Neuronal stem cell (in vitro differentiated cells): ENCODE measurements at regions not wholly inside any gene's neighbourhood (a gene's known extent, or its start where the extent isn't known, plus 50 kb on each side); places are given as distances from the start of the nearest gene placed in this dataset.

Source experiments
- DNase-seq: peaks from one replicate; pipeline ENCODE4 v3.0.0-alpha.2; 2013; ENCODE audit warnings: low spot score
- H2AFZ ChIP-seq: one replicate; pipeline ENCODE4 v1.6.1; 2013; ENCODE audit warnings: mild to moderate bottlenecking, low read length, inconsistent platforms
- H2AK5ac ChIP-seq: 2 replicates; pipeline ENCODE4 v1.6.1; 2013; ENCODE audit warnings: low read depth, mild to moderate bottlenecking, inconsistent platforms, low read length, moderate library complexity, mixed read lengths
- H2BK120ac ChIP-seq: 2 replicates; pipeline ENCODE4 v1.6.1; 2013; ENCODE audit warnings: low read depth, mild to moderate bottlenecking, inconsistent platforms, low read length, moderate library complexity, mixed read lengths
- H2BK12ac ChIP-seq: one replicate; pipeline ENCODE4 v1.6.1; 2013; ENCODE audit warnings: low read length, inconsistent platforms
- H2BK15ac ChIP-seq: 2 replicates; pipeline ENCODE4 v1.6.1; 2013; ENCODE audit warnings: mild to moderate bottlenecking, low read length, inconsistent platforms, mixed read lengths
- H2BK5ac ChIP-seq: one replicate; pipeline ENCODE4 v1.6.1; 2013; ENCODE audit warnings: inconsistent platforms, mild to moderate bottlenecking, low read length, moderate library complexity
- H3K14ac ChIP-seq: one replicate; pipeline ENCODE4 v1.6.1; 2013; ENCODE audit warnings: low read length, inconsistent platforms
- H3K18ac ChIP-seq: 2 replicates; pipeline ENCODE4 v1.6.1; 2013; ENCODE audit warnings: low read length, inconsistent platforms
- H3K23ac ChIP-seq: 2 replicates; pipeline ENCODE4 v1.6.1; 2013; ENCODE audit warnings: low read depth, mild to moderate bottlenecking, mixed read lengths, low read length, inconsistent platforms; ENCODE audit not compliant: poor library complexity
- H3K27ac ChIP-seq: replicated peaks from 3 replicates; pipeline ENCODE4 v1.5.1; 2013; ENCODE audit warnings: low read length, inconsistent platforms
- H3K27me3 ChIP-seq, 3 experiments: 2 replicates each; pipeline ENCODE4 v1.6.1; 2013; ENCODE audit warnings: low read length in 3 of 3, mild to moderate bottlenecking in 2 of 3, inconsistent platforms in 1 of 3, low read depth in 1 of 3, mixed read lengths in 1 of 3, moderate library complexity in 1 of 3; ENCODE audit not compliant: control insufficient read depth in 3 of 3, insufficient read depth in 3 of 3
- H3K36me3 ChIP-seq, 2 donors: replicated peaks in 1 of 2; 2 replicates each; pipeline ENCODE4 v1.6.1; 2013; ENCODE audit warnings: low read length in 2 of 2; ENCODE audit not compliant: control insufficient read depth in 2 of 2, insufficient read depth in 2 of 2
- H3K4ac ChIP-seq: 2 replicates; pipeline ENCODE4 v1.6.1; 2013; ENCODE audit warnings: inconsistent platforms, mild to moderate bottlenecking, low read length, moderate library complexity
- H3K4me1 ChIP-seq, 2 donors: 1 replicate in 1 of 2; 2 replicates in 1 of 2; pipeline ENCODE4 v1.6.1; 2013; ENCODE audit warnings: low read length in 2 of 2, low read depth in 1 of 2; ENCODE audit not compliant: control insufficient read depth in 2 of 2, insufficient read depth in 1 of 2
- H3K4me2 ChIP-seq: one replicate; pipeline ENCODE4 v1.6.1; 2013; ENCODE audit warnings: mild to moderate bottlenecking, low read length, inconsistent platforms; ENCODE audit not compliant: insufficient read depth, poor library complexity, severe bottlenecking
- H3K4me3 ChIP-seq, 2 donors: 2 replicates each; pipeline ENCODE4 v1.5.1; 2013; ENCODE audit warnings: low read length in 2 of 2, mild to moderate bottlenecking in 2 of 2, inconsistent platforms in 1 of 2, moderate library complexity in 1 of 2
- H3K79me1 ChIP-seq: one replicate; pipeline ENCODE4 v1.6.1; 2013; ENCODE audit warnings: low read depth, mild to moderate bottlenecking, inconsistent platforms, low read length, moderate library complexity
- H3K9ac ChIP-seq: one replicate; pipeline ENCODE4 v1.6.1; 2013; ENCODE audit warnings: mild to moderate bottlenecking, low read depth, low read length, inconsistent platforms; ENCODE audit not compliant: poor library complexity
- H3K9me3 ChIP-seq, 2 donors: replicated peaks in 1 of 2; 2 replicates each; pipeline versions ENCODE3 to v1.6.1; 2013; ENCODE audit warnings: low read length in 2 of 2, mild to moderate bottlenecking in 2 of 2, inconsistent platforms in 1 of 2, low read depth in 1 of 2, mixed read lengths in 1 of 2, moderate library complexity in 1 of 2; ENCODE audit not compliant: control insufficient read depth in 2 of 2, insufficient read depth in 1 of 2
- H4K8ac ChIP-seq: one replicate; pipeline ENCODE4 v1.6.1; 2013; ENCODE audit warnings: low read depth, mild to moderate bottlenecking, inconsistent platforms, low read length, moderate library complexity
- H4K91ac ChIP-seq: one replicate; pipeline ENCODE4 v1.6.1; 2013; ENCODE audit warnings: low read length, low read depth, mild to moderate bottlenecking, inconsistent platforms; ENCODE audit not compliant: poor library complexity
- WGBS, 2 donors: extraction: QIAGEN DNeasy Blood & Tissue Kit; methylation state at CpG; one replicate each; pipeline ENCODE4 v1.1.7; 2013; ENCODE audit warnings: missing lambda C conversion rate in 2 of 2, mixed read lengths in 1 of 2; ENCODE audit not compliant: insufficient read length in 2 of 2, insufficient replicate concordance in 1 of 2; ENCODE audit errors: extremely low coverage in 2 of 2; 5-methylcytosine and 5-hydroxymethylcytosine counted together

DNA sequence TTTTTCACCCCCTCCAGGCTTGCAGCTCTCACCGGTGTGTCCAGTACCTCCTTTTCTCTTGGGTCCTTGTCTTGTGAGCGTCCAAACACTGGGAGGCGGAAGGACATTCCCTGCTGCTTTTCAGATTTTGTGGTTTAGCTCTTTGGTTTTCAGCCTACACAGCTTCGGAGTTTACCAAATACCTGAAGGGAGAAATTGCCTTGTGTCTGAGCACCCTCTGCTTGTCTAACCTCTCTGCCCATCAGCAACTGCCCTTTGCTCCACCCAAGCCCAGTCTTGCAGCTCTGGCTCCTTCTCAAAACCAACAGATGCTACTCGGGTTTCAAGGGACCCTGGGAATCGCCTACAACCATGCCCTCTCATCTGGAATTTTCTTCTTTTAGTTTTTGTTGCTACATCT is 519.1 kb upstream of the IGFBP3 start:
- H3K27me3 ChIP-seq, result no peaks in the 10 kb centered on the region
- no peak overlapping the region for H2BK15ac ChIP-seq
- DNase-seq, result no peak
- H3K4me2 ChIP-seq, result no peak overlapping the region
- no peak overlapping the region for H4K91ac ChIP-seq
- H2BK120ac ChIP-seq, result no peak overlapping the region
- H3K14ac ChIP-seq, result no peak overlapping the region
- H3K9ac ChIP-seq, result no peak overlapping the region
- no peaks in the 10 kb centered on the region for H3K9me3 ChIP-seq
- no peak overlapping the region for H3K18ac ChIP-seq
- no peak overlapping the region for H2BK12ac ChIP-seq
- no peaks in the 10 kb centered on the region for H3K36me3 ChIP-seq
- no peak overlapping the region for H2BK5ac ChIP-seq
- H3K4me1 ChIP-seq, result no peaks in the 10 kb centered on the region
- no peak overlapping the region for H2AK5ac ChIP-seq
- no CpG with 5 or more reads among the region's 6 CpGs for WGBS, 2 donors
- H3K23ac ChIP-seq, result no peak overlapping the region
- no peaks in the 10 kb centered on the region for H3K79me1 ChIP-seq
- no peak overlapping the region for H3K4ac ChIP-seq
- no peak overlapping the region for H2AFZ ChIP-seq
- no peak overlapping the region for H3K27ac ChIP-seq
- no peak overlapping the region for H4K8ac ChIP-seq
- H3K4me3 ChIP-seq, result no peak overlapping the region

DNA sequence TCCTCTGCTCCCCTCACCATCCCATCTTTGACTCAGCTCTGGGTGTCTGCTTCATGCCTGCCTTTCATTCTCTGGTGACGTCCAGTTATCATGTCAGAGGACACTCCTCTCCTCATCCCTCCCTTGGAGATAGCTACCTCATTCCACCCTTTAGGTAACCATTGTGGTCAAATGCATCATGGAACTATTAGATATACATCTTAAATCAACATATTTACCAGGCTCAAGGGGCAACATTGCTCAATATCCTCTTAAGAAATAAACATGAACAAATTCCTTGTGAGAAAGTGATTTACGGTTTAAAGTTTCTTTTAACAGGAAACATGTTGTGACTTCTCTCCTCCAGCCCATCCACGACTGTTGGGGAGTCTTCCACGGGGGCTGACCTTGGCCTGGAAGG is 511.6 kb upstream of the IGFBP3 start:
- H2BK5ac ChIP-seq, result no peak overlapping the region
- H2AK5ac ChIP-seq, result no peak overlapping the region
- no peak overlapping the region for H3K27ac ChIP-seq
- no peak overlapping the region for H3K4ac ChIP-seq
- WGBS, 2 donors, result no CpG with 5 or more reads among the region's 4 CpGs
- H2BK15ac ChIP-seq, result no peak overlapping the region
- H3K36me3 ChIP-seq, result no peaks in the 10 kb centered on the region
- H3K14ac ChIP-seq, result no peak overlapping the region
- H2AFZ ChIP-seq, result no peak overlapping the region
- no peak overlapping the region for H3K9ac ChIP-seq
- no peak overlapping the region for H3K18ac ChIP-seq
- no peak overlapping the region for H3K4me3 ChIP-seq
- H3K4me1 ChIP-seq, result no peaks in the 10 kb centered on the region
- H3K4me2 ChIP-seq, result no peak overlapping the region
- no peak overlapping the region for H4K8ac ChIP-seq
- H3K9me3 ChIP-seq, result no peaks in the 10 kb centered on the region
- no peaks in the 10 kb centered on the region for H3K79me1 ChIP-seq
- DNase-seq, result no peak
- no peak overlapping the region for H2BK120ac ChIP-seq
- no peaks in the 10 kb centered on the region for H3K27me3 ChIP-seq
- H2BK12ac ChIP-seq, result no peak overlapping the region
- H4K91ac ChIP-seq, result no peak overlapping the region
- no peak overlapping the region for H3K23ac ChIP-seq

DNA sequence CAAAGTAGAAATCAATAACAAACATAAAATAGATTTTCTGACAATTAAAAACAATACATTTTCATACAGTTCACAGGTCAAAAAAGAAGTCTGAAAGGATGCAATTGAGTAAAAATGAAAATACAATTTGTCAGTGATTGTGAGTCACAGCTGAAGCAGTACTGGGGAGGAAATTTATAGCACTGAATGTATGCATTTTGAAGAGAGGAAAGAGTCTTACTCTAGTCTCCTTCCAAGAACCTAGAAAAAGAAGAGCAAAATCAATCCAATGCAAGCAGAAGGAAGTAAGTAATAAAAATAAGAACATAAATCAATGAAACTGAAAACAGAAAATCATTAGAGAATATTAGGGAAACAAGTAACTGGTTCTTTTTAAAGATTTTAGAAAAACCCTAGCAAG is 507.2 kb upstream of the IGFBP3 start:
- Histone ChIP-seq H3K4me1 (no peaks in the 10 kb centered on the region), H3K79me1 (no peaks in the 10 kb centered on the region), H3K18ac (no peak overlapping the region), H2BK15ac (no peak overlapping the region), H3K27ac (no peak overlapping the region), H3K9ac (no peak overlapping the region), H3K27me3 (peaks cover 0 to 4% (median 0%) of the 10 kb centered on the region in 3 experiments), H2BK120ac (no peak overlapping the region), H2BK12ac (no peak overlapping the region), H3K9me3 (no peaks in the 10 kb centered on the region), H2AK5ac (no peak overlapping the region), H3K4ac (no peak overlapping the region), H3K36me3 (no peaks in the 10 kb centered on the region), H3K14ac (no peak overlapping the region), H2AFZ (no peak overlapping the region), H4K91ac (no peak overlapping the region), H3K23ac (no peak overlapping the region), H3K4me3 (no peak overlapping the region), H4K8ac (no peak overlapping the region), H3K4me2 (no peak overlapping the region), H2BK5ac (no peak overlapping the region)
- DNase-seq, result no peak

- WGBS, 2 donors, result no CpG with 5 or more reads among the region's 1 CpG
- no peak overlapping the region for H3K4ac ChIP-seq
- no peak overlapping the region for H3K27ac ChIP-seq
- no peak overlapping the region for H4K91ac ChIP-seq
- no peak overlapping the region for H2AK5ac ChIP-seq
- no peak for DNase-seq
- H3K18ac ChIP-seq, result no peak overlapping the region
- H2BK120ac ChIP-seq, result no peak overlapping the region
- no peak overlapping the region for H3K9ac ChIP-seq
- H3K23ac ChIP-seq, result no peak overlapping the region
- H2BK15ac ChIP-seq, result no peak overlapping the region
- no peak overlapping the region for H3K14ac ChIP-seq
- H3K27me3 ChIP-seq, result peaks cover 0 to 4% (median 0%) of the 10 kb centered on the region in 3 experiments
- H3K4me1 ChIP-seq, result no peaks in the 10 kb centered on the region
- H3K79me1 ChIP-seq, result no peaks in the 10 kb centered on the region
- H4K8ac ChIP-seq, result no peak overlapping the region
- no peaks in the 10 kb centered on the region for H3K9me3 ChIP-seq
- H3K4me3 ChIP-seq, result no peak overlapping the region
- H2BK5ac ChIP-seq, result no peak overlapping the region
- no peak overlapping the region for H2BK12ac ChIP-seq
- H3K36me3 ChIP-seq, result no peaks in the 10 kb centered on the region
- no peak overlapping the region for H2AFZ ChIP-seq
- H3K4me2 ChIP-seq, result no peak overlapping the region
Measured at GRCh38 chr7:46424934-46425333, 503.9 kb upstream of the IGFBP3 start.
